Limb (tissue), 2 donors: ENCODE measurements at regions not wholly inside any gene's neighbourhood (a gene's known extent, or its start where the extent isn't known, plus 50 kb on each side); places are given as distances from the start of the nearest gene placed in this dataset.

Source experiments
- DNase-seq, 2 donors: peaks; one replicate each; pipeline ENCODE4 v3.0.0-alpha.2; 2016; ENCODE audit errors: extremely low spot score in 2 of 2

- DNase-seq, result no peak
Measured at GRCh38 chr5:82405618-82406204, 127.6 kb upstream of the RPS23 start.

- no peak for DNase-seq
Measured at GRCh38 chr5:82405161-82405560, 127.0 kb upstream of the RPS23 start.

GRCh38 chr5:82404382-82404945, 126.3 kb upstream of the RPS23 start:
- DNase-seq, result no peak

DNA sequence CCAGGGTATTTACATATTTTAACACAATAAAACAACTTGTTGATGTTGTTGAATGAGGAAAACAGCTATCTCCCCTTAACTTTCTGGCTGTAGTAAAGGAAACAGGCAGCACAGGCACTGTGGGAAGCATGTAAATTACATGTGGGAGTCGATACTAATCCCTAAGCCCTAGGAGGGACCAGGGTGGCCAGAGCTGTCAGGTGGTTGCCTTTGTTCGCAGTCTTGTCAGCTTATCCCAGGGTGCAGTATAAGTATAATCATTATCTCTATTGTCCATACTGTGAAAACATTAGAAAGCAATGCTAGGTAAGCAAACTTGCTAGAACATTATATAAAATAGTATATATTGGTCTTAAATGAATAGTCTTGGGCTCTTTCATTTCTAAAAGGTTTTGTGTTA, 125.6 kb upstream of the RPS23 start:
- DNase-seq, result no peak

DNA sequence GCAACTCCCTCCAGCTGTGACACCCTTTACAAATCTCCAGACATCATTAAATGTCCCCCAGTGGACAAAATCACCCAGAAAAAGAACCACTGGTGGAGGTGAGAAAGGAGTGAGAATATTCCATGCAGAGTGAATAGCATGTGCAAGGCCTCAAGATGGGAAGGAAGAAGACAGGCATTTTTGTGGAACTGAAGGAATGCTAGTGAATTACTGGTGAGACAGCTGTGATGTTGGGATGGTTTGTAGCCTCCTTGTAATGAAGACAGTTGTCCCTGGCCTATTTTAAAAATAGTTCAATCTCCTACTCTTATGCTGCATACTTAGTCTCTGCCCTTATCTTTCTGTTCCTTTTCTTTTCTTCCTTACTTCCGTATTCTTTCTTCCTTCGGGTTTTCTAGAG, 124.9 kb upstream of the RPS23 start:
- DNase-seq, result no peak

DNA sequence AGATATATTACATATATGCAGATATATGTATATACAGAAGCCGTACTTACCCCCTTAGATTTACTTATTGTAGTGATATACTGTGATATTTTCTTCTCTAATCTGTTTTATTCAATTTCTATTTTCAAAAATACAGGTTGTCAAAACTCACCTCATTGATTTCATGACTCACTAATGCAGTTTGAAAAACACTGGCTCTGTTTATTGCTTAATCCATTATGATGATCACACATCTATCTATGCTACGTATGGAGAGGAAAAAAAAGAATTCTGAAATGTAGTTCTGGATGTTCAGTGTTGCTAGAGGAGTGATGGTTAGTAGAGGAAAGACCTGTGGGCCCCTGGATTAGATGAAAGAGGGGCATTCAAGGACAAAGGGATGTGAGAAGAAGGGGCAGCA, 121.0 kb upstream of the RPS23 start:
- DNase-seq, result no peak

DNA sequence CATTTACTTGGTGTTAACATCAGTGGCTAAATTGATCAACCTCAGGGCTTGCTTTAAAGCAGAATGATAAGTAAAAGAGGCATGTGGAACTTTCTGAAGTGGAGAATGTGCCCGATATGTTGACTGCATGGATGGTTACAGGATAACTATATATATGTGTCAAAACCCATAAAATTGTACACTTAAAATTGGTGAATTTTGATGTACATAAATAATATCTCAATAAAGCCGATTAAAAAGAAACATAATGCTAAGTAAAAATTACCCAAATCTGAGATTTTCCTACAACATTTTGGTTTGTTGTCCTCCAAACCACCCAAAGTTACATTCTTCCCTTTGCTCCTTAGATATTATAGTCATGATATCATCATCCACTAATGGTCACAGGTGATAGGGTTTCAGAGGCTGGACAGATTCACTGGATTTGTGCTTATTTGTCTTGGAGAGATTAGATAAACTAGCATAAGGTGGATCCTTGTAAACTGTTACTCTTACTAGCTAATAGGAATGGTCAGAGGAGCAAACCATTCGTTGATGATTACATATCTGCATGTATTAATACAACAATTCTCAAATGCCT, 119.7 kb upstream of the RPS23 start:
- DNase-seq, result no peak

DNA sequence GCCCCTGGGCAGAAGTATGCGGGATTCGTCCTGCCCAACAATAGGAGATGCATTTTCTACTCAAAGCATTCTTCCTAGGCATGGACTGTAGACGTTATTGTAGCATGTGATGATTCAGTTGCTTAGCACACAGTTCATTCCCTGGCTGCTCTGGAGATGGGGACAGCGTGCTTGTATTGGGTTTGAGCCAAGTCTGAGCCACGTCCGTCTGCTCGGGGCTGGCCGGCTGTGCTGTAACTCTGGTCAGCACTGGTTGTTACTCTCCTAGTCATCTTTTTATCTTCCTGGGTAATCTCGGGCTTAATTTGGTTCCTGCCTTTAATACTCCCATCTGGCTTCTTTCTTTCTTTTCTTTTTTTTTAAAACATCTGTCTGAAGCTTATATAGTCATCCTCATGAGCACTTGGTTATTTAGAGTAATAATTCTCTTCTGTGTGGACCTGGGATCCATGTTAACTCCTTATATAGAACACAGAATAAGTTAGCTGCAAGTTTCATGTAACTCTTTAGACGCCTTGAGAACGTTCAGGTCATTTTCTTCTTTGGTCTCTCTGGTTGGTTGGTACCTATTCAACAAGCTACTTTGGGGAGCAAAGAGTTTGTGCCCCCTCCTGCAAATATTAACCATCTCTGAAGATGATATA, 118.8 kb upstream of the RPS23 start:
- DNase-seq, result peak; percentile 67 to 84

GRCh38 chr5:82396396-82396795, 118.2 kb upstream of the RPS23 start:
- DNase-seq, result no peak

DNA sequence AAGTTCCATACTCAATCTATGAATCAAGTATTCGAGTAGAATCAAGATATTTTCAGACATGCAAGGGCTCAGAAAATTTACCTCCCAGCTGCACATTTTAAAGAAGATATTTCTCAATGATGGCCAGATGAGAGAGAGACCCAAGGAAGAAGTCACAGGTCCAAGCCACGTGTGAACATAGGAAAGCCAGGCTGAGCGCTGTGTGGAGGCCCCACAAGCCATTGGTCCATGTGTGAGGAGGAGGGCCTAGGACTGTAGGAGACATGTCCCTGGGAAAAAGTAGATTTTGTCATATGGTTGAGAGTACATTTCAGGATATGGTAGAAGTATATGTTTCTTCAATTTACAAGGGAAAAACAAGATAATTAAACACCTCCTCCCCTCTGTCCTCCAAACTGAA, 115.8 kb upstream of the RPS23 start:
- no peak for DNase-seq

DNA sequence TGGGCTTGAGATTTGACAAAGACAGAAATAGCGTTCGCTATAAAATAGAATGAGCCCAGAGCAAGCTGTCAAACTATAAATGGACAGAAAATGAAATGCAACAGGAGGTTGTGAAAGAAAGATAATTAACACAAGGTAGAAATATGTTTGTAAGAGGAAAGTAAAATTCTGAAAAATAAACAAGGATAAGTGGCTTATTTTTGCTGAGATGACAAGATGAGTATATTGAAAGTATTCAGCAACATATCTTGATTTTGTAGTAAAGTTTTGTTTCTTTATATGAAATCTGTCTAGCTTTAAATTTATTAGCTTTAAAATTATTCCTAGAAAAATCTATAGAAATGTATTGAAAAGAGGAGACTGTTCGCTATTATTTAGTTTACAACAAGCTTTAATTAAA, 111.9 kb upstream of the RPS23 start:
- DNase-seq, result no peak

DNA sequence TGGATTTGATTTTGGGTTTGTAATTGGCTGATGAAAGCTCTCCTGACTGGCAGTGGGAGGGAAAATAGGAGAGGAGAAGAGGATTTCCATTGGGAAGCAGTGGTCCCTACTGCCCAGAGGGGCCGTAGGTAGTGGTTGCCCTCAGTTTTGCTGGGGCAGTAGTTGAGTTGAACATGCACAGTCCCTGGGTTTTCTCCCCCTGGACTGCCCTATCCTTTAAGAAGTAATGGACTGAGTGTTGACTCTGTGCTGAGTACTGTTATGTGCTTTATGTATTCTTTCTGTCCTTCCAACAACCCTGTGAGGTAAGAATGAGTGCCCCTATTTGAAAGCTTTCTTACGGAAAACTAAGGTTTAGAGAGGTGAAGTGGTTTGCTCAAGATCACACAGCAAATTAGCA, 111.2 kb upstream of the RPS23 start:
- DNase-seq, result no peak

DNA sequence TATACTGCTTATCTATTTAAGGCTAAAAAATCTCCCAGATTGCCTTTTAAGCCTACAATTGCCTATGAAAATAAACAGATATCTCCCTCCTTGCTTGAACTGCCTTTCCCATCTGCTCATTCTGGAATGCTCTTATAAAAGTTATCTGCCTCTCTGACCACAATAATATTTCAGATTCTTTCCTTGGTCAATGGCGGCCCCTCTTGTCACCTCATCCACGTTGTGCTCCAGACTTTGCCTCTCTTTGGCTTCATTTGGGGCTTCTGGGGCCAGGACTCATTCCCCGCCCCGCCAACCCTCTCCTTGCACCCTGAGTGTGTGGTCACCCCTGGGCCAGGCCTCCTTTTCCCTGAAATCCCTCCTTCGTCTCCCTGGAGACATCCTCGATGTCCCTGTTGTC, 110.0 kb upstream of the RPS23 start:
- no peak for DNase-seq

DNA sequence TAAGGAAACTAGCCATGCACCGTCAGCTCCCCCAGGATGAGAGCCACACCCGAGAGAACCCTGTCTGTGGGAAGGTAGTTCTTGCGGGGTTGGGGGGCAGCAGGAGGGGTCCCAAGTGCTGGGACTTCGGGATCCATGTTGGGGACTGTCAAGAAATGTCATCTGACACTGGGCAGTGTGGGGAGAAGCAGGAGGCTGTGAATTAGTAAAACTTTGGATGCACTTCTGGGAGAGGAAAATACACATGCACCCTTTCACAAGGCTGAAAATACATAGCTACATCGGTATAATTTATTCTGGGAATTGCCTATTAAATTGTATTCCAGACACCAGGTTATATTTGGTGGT, 109.6 kb upstream of the RPS23 start:
- DNase-seq, result no peak

- no peak for DNase-seq
Measured at GRCh38 chr5:82387001-82387818, 109.1 kb upstream of the RPS23 start.

GRCh38 chr5:82386576-82386975, 108.4 kb upstream of the RPS23 start:
- DNase-seq, result no peak

- DNase-seq, result no peak
Measured at GRCh38 chr5:82384034-82384750, 106.0 kb upstream of the RPS23 start.

DNA sequence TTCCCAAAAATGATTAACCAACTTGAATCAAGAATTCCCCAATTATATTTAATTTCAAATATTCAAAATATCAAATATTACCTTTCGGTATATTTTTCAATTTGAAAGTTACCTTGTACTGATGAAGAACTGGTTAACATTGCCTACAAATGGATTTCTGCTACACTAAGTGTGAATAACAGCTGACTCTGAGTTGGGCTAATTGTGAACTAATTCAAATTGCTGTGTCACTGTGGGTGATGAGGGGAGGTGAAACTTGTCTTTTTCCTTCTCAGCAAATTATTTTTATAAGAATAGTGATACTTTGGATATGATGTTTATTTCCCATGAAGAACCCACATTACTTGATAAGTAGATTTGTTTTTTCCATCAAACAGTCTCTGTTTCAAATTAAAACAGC, 103.4 kb upstream of the RPS23 start:
- DNase-seq, result no peak

- peak in 1 of 2 donors; percentile 65 for DNase-seq
Measured at GRCh38 chr5:82376307-82376706, 98.2 kb upstream of the RPS23 start.

DNA sequence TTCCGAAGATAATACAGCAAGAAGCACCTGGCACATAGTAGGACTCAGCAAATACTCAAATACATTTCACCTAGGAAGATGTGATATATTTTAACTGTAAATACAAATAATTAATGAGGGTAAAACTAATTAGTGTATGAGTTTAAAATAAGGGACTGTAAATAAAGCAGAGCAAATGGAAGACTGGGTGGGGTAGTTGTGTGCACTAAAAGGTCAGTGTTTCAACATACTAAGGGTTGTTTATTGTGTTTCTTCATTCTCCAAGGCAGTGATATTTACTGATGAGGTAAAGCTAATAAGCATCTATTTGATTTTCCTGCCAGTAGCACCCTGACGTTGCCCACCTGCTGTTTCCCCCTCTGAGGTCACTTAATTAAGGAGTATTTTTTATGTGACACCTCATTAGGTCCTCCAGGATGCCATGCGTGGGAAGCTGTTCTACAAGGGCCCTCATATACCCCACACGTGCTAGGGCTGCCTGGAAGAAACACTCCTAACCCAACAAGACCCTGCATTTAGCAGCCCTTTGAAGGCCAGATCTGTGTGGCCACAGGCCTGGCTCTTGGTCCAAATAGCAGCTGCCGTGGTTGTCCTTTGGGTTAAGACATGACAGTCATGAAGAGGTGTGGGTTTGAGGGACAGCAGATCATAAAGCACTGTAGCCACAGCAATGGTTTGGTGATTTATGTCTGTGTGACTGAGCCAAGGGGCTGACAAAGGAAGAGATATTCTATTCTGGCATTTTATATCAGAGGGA, 97.5 kb upstream of the RPS23 start:
- DNase-seq, result no peak

GRCh38 chr5:82374637-82375036, 96.5 kb upstream of the RPS23 start:
- no peak for DNase-seq
